ENCODE measurements at regions not wholly inside any gene's neighbourhood (a gene's known extent, or its start where the extent isn't known, plus 50 kb on each side); places are given as distances from the start of the nearest gene placed in this dataset.

GRCh38 chr10:8544057-8544380, 489.5 kb downstream of the GATA3 start:
- no peaks in the 10 kb centered on the region for H3K27me3 ChIP-seq
- TF ChIP-seq POLR2A (IDR thresholded peaks at IDR 0.05) (no peak), CTCF (IDR thresholded peaks at IDR 0.05) (no peak)
- H3K9me3 ChIP-seq, result no peaks in the 10 kb centered on the region
- intact Hi-C loops (cut with DNase I), result no loop called here
- H3K27ac ChIP-seq, result peak overlapping the region; percentile 22 to 74 (median 72)
- WGBS, 2 donors, result 32 to 37% methylated on average over 2 of the region's 2 CpGs
- peak; percentile 73 to 74 for DNase-seq
- no peak overlapping the region for H3K4me3 ChIP-seq (replicated peaks in 1 of 3)
- H3K36me3 ChIP-seq, result no peaks in the 10 kb centered on the region
- H3K4me1 ChIP-seq, result peaks cover 18 to 19% of the 10 kb centered on the region in 2 donors

- Histone ChIP-seq H3K27me3 (no peaks in the 10 kb centered on the region), H3K4me1 (peaks cover 18 to 19% of the 10 kb centered on the region in 2 donors), H3K9me3 (no peaks in the 10 kb centered on the region), H3K36me3 (no peaks in the 10 kb centered on the region), H3K4me3 (replicated peaks in 1 of 3) (no peak overlapping the region), H3K27ac (peak overlapping the region; percentile 7 to 74 (median 72))
- WGBS, 2 donors, result 76 to 78% methylated on average over 6 of the region's 6 CpGs
- no peak for DNase-seq
- intact Hi-C loops (cut with DNase I), result no loop called here
- TF ChIP-seq POLR2A (IDR thresholded peaks at IDR 0.05) (no peak), CTCF (IDR thresholded peaks at IDR 0.05) (no peak)
These were observed 490.0 kb downstream of the GATA3 start for GRCh38 chr10:8544500-8544899.

- intact Hi-C loops (cut with DNase I), result no loop called here
- Histone ChIP-seq H3K9me3 (no peaks in the 10 kb centered on the region), H3K36me3 (no peaks in the 10 kb centered on the region), H3K4me3 (replicated peaks in 1 of 3) (no peak overlapping the region), H3K27ac (no peak overlapping the region), H3K27me3 (no peaks in the 10 kb centered on the region), H3K4me1 (peaks cover 0 to 5% of the 10 kb centered on the region in 2 donors)
- no peak for TF ChIP-seq POLR2A (IDR thresholded peaks at IDR 0.05)
- no peak for TF ChIP-seq CTCF (IDR thresholded peaks at IDR 0.05)
- 82 to 91% methylated on average over 4 of the region's 4 CpGs for WGBS, 2 donors
- no peak for DNase-seq
These were observed 500.1 kb downstream of the GATA3 start for GRCh38 chr10:8554574-8554973.

- Histone ChIP-seq H3K27me3 (no peaks in the 10 kb centered on the region), H3K27ac (no peak overlapping the region), H3K4me1 (peaks cover 0 to 5% of the 10 kb centered on the region in 2 donors), H3K4me3 (replicated peaks in 1 of 3) (no peak overlapping the region), H3K9me3 (no peaks in the 10 kb centered on the region), H3K36me3 (no peaks in the 10 kb centered on the region)
- intact Hi-C loops (cut with DNase I), result no loop called here
- TF ChIP-seq POLR2A (IDR thresholded peaks at IDR 0.05) (no peak), CTCF (IDR thresholded peaks at IDR 0.05) (no peak)
- no peak for DNase-seq
These were observed 501.8 kb downstream of the GATA3 start for GRCh38 chr10:8556321-8556720.

GRCh38 chr10:8563478-8563877, 509.0 kb downstream of the GATA3 start:
- WGBS, 2 donors, result 94 to 96% methylated on average over 7 of the region's 7 CpGs
- no peak for TF ChIP-seq CTCF (IDR thresholded peaks at IDR 0.05)
- TF ChIP-seq POLR2A (IDR thresholded peaks at IDR 0.05), result no peak
- Histone ChIP-seq H3K4me3 (replicated peaks in 1 of 3) (no peak overlapping the region), H3K9me3 (no peaks in the 10 kb centered on the region), H3K4me1 (peaks cover 0 to 4% of the 10 kb centered on the region in 2 donors), H3K36me3 (no peaks in the 10 kb centered on the region), H3K27ac (no peak overlapping the region), H3K27me3 (no peaks in the 10 kb centered on the region)
- no peak for DNase-seq
- intact Hi-C loops (cut with DNase I), result no loop called here

Data from thyroid gland (tissue), 4 donors.